ENCODE measurements at regions not wholly inside any gene's neighbourhood (a gene's known extent, or its start where the extent isn't known, plus 50 kb on each side); places are given as distances from the start of the nearest gene placed in this dataset.

GRCh38 chr5:56323505-56323904 lies 90.4 kb upstream of the ANKRD55 start:
- DNase-seq (ENCODE audit: low read depth, low spot score) = no peak

GRCh38 chr5:56322592-56322991 lies 89.5 kb upstream of the ANKRD55 start:
- no peak for DNase-seq (ENCODE audit: low read depth, low spot score)

GRCh38 chr5:56321236-56321881 lies 88.2 kb upstream of the ANKRD55 start:
- no peak for DNase-seq (ENCODE audit: low read depth, low spot score)

GRCh38 chr5:56320686-56321085 lies 87.6 kb upstream of the ANKRD55 start:
- DNase-seq (ENCODE audit: low read depth, low spot score) = no peak

- no peak for DNase-seq (ENCODE audit: low read depth, low spot score)
Observed at GRCh38 chr5:56319526-56320181, 86.5 kb upstream of the ANKRD55 start.

GRCh38 chr5:56317923-56318561 lies 84.9 kb upstream of the ANKRD55 start:
- no peak for DNase-seq (ENCODE audit: low read depth, low spot score)

- DNase-seq (ENCODE audit: low read depth, low spot score) = no peak
Observed at GRCh38 chr5:56316299-56316994, 83.3 kb upstream of the ANKRD55 start.

GRCh38 chr5:56314529-56314928 lies 81.4 kb upstream of the ANKRD55 start:
- peak; percentile 39 for DNase-seq (ENCODE audit: low read depth, low spot score)

- DNase-seq (ENCODE audit: low read depth, low spot score) = no peak
Observed at GRCh38 chr5:56313596-56313995, 80.5 kb upstream of the ANKRD55 start.

GRCh38 chr5:56313004-56313531 lies 79.9 kb upstream of the ANKRD55 start:
- DNase-seq (ENCODE audit: low read depth, low spot score) = no peak

GRCh38 chr5:56311306-56311905 lies 78.3 kb upstream of the ANKRD55 start:
- no peak for DNase-seq (ENCODE audit: low read depth, low spot score)

GRCh38 chr5:56310711-56311204 lies 77.6 kb upstream of the ANKRD55 start:
- no peak for DNase-seq (ENCODE audit: low read depth, low spot score)

GRCh38 chr5:56309262-56309826 lies 76.2 kb upstream of the ANKRD55 start:
- DNase-seq (ENCODE audit: low read depth, low spot score) = no peak

GRCh38 chr5:56307714-56308333 lies 74.7 kb upstream of the ANKRD55 start:
- DNase-seq (ENCODE audit: low read depth, low spot score) = no peak

GRCh38 chr5:56306433-56307150 lies 73.5 kb upstream of the ANKRD55 start:
- no peak for DNase-seq (ENCODE audit: low read depth, low spot score)

GRCh38 chr5:56305001-56305950 lies 72.1 kb upstream of the ANKRD55 start:
- no peak for DNase-seq (ENCODE audit: low read depth, low spot score)

GRCh38 chr5:56303511-56303910 lies 70.4 kb upstream of the ANKRD55 start:
- DNase-seq (ENCODE audit: low read depth, low spot score) = no peak

- DNase-seq (ENCODE audit: low read depth, low spot score) = no peak
Observed at GRCh38 chr5:56302027-56302426, 68.9 kb upstream of the ANKRD55 start.

- DNase-seq (ENCODE audit: low read depth, low spot score) = no peak
Observed at GRCh38 chr5:56301069-56301468, 67.9 kb upstream of the ANKRD55 start.

All from ELF-1 (cell line).